ENCODE measurements at regions not wholly inside any gene's neighbourhood (a gene's known extent, or its start where the extent isn't known, plus 50 kb on each side); places are given as distances from the start of the nearest gene placed in this dataset.

DNA sequence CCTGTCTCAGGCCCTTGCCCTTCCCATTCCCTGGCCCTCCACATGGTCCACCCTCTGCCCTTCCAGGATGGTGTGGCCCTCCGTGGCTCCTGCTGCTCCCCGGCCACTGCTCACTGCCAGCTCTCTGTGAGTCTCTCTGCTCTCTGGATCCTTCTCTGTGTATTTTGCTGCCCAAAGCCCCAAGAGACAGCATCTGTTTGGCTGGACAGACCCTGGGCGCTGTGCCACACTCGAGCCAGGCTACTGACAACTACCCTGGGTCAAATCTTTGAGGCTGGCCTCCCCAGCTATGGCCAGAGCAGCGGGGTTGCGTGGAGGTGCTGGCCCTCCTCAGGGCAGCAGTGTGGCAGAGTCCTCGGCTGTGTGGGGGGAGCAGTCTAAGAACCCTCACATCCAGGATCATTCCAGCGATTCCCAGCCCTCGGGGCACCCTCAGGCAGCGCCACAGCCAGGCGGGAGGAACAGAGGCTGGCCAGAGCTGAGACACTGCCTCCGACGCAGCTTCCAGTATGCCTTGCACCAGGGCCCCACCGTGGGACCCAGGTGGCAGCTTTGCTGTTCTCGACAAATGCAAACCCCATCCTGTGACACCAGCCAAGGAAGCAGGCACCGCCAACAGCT, 139.4 kb upstream of the GLI2 start:
- Histone ChIP-seq H3K4me3 (no peak overlapping the region), H2AFZ (no peak overlapping the region), H3K27ac (no peak overlapping the region), H3K9me2 (replicated peaks; ENCODE audit: insufficient read depth) (no peaks in the 10 kb centered on the region), H3K79me2 (no peaks in the 10 kb centered on the region), H3K4me1 (ENCODE audit: insufficient read depth) (no peaks in the 10 kb centered on the region), H3K4me2 (no peak overlapping the region), H4K20me1 (ENCODE audit: insufficient read depth, poor library complexity, severe bottlenecking) (no peaks in the 10 kb centered on the region), H3K27me3 (no peaks in the 10 kb centered on the region), H3K36me3 (replicated peaks; ENCODE audit: insufficient read depth, low read depth) (no peaks in the 10 kb centered on the region), H3K9me3 (ENCODE audit: low read depth) (no peaks in the 10 kb centered on the region)
- no peak for TF ChIP-seq EZH2phosphoT487 (IDR thresholded peaks at IDR 0.05; ENCODE audit: low read depth, severe bottlenecking, unreplicated experiment)
- TF ChIP-seq, protein P1, sequence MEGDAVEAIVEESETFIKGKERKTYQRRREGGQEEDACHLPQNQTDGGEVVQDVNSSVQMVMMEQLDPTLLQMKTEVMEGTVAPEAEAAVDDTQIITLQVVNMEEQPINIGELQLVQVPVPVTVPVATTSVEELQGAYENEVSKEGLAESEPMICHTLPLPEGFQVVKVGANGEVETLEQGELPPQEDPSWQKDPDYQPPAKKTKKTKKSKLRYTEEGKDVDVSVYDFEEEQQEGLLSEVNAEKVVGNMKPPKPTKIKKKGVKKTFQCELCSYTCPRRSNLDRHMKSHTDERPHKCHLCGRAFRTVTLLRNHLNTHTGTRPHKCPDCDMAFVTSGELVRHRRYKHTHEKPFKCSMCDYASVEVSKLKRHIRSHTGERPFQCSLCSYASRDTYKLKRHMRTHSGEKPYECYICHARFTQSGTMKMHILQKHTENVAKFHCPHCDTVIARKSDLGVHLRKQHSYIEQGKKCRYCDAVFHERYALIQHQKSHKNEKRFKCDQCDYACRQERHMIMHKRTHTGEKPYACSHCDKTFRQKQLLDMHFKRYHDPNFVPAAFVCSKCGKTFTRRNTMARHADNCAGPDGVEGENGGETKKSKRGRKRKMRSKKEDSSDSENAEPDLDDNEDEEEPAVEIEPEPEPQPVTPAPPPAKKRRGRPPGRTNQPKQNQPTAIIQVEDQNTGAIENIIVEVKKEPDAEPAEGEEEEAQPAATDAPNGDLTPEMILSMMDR (IDR thresholded peaks at IDR 0.05; ENCODE audit: poor library complexity) = no peak
- no peak for TF ChIP-seq EZH2 (IDR thresholded peaks at IDR 0.05; ENCODE audit: borderline replicate concordance)
- WGBS (ENCODE audit: low lambda C conversion rate, missing lambda C conversion rate) = 86% methylated on average over 16 of the region's 16 CpGs
- no peak for DNase-seq (ENCODE audit: low spot score)

DNA sequence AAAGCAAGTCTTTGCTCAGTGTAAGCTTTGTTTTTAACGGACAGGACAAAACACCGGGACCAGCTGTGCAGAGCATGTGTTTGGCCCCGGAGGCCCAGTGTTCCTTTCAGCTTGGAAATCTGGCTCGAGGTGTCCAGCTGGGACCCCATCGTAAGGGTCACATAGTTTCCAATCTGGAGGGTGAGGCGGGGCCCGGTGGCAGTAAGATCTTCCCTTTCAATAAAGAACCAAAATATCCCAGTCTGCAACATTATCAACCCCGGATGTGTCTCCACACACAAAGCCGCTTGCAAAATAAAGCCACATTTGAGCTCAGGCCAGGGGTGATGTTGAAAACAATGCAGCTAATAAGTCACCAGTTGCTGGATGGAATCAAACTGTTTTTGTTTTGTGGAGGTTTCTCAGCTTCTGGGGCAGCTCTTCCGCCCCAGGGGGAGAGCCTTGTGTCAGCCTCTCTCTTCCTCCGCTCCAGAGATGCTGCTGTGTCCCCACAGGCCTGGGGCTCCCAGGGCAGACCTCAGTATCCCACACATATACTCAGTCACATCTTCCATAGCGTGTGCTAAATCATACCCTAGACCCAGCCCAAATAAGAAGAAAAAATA, 138.6 kb upstream of the GLI2 start:
- TF ChIP-seq EZH2 (IDR thresholded peaks at IDR 0.05; ENCODE audit: borderline replicate concordance) = no peak
- no peak for TF ChIP-seq EZH2phosphoT487 (IDR thresholded peaks at IDR 0.05; ENCODE audit: low read depth, severe bottlenecking, unreplicated experiment)
- TF ChIP-seq, protein P1 (IDR thresholded peaks at IDR 0.05; ENCODE audit: poor library complexity) = no peak
- no peaks in the 10 kb centered on the region for H4K20me1 ChIP-seq (ENCODE audit: insufficient read depth, poor library complexity, severe bottlenecking)
- H2AFZ ChIP-seq = no peak overlapping the region
- no peaks in the 10 kb centered on the region for H3K27me3 ChIP-seq
- no peaks in the 10 kb centered on the region for H3K9me3 ChIP-seq (ENCODE audit: low read depth)
- no peak overlapping the region for H3K4me3 ChIP-seq
- DNase-seq (ENCODE audit: low spot score) = no peak
- no peaks in the 10 kb centered on the region for H3K9me2 ChIP-seq (replicated peaks; ENCODE audit: insufficient read depth)
- no peaks in the 10 kb centered on the region for H3K36me3 ChIP-seq (replicated peaks; ENCODE audit: insufficient read depth, low read depth)
- H3K79me2 ChIP-seq = no peaks in the 10 kb centered on the region
- WGBS (ENCODE audit: low lambda C conversion rate, missing lambda C conversion rate) = 65% methylated on average over 12 of the region's 12 CpGs
- no peak overlapping the region for H3K4me2 ChIP-seq
- H3K27ac ChIP-seq = no peak overlapping the region
- no peaks in the 10 kb centered on the region for H3K4me1 ChIP-seq (ENCODE audit: insufficient read depth)

DNA sequence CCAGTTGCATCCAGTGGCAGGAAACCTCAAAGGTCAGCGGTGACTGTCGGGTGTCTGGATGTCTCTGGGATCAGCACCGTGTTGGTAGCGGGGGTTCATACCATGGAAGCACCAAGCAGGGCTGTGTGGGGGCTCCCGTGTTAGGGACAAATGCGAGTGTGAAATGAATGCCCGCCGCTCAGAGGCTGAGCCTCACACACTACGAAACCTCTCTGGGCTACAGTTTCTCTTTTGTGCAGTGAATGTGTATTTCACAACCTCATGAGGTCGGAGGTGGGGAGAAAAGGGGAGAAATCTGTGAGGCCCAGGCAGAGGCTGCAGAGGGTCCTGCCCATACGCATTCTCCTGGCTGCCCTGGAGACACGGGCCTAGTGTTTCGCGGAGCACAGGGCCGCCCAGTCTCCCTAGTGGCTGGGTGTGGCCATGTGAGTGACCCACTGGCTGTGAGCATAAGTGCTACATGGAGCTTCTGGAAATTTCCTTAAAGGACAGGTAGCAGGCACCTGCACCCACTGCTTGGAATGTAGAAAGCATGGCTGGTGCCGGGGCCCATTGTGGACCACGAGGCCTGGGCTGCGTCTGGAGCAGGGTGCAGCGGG, 138.0 kb upstream of the GLI2 start:
- H3K27ac ChIP-seq = no peak overlapping the region
- DNase-seq (ENCODE audit: low spot score) = no peak
- H3K27me3 ChIP-seq = no peaks in the 10 kb centered on the region
- no peak overlapping the region for H2AFZ ChIP-seq
- H3K9me2 ChIP-seq (replicated peaks; ENCODE audit: insufficient read depth) = no peaks in the 10 kb centered on the region
- TF ChIP-seq EZH2phosphoT487 (IDR thresholded peaks at IDR 0.05; ENCODE audit: low read depth, severe bottlenecking, unreplicated experiment) (no peak), EZH2 (IDR thresholded peaks at IDR 0.05; ENCODE audit: borderline replicate concordance) (no peak)
- TF ChIP-seq, protein P1 (IDR thresholded peaks at IDR 0.05; ENCODE audit: poor library complexity) = no peak
- H3K36me3 ChIP-seq (replicated peaks; ENCODE audit: insufficient read depth, low read depth) = no peaks in the 10 kb centered on the region
- no peaks in the 10 kb centered on the region for H3K4me1 ChIP-seq (ENCODE audit: insufficient read depth)
- 94% methylated on average over 19 of the region's 19 CpGs for WGBS (ENCODE audit: low lambda C conversion rate, missing lambda C conversion rate)
- H3K9me3 ChIP-seq (ENCODE audit: low read depth) = no peaks in the 10 kb centered on the region
- H3K4me3 ChIP-seq = no peak overlapping the region
- H3K79me2 ChIP-seq = no peaks in the 10 kb centered on the region
- H3K4me2 ChIP-seq = no peak overlapping the region
- H4K20me1 ChIP-seq (ENCODE audit: insufficient read depth, poor library complexity, severe bottlenecking) = no peaks in the 10 kb centered on the region

Measured in hepatocyte (in vitro differentiated cells).